KMS-11 (cell line): ENCODE measurements at regions not wholly inside any gene's neighbourhood (a gene's known extent, or its start where the extent isn't known, plus 50 kb on each side); places are given as distances from the start of the nearest gene placed in this dataset.

Experiments used
- H2AFZ ChIP-seq: fragments of 200-600 bp; sonication (generic); 2 replicates; pipeline ENCODE4 v1.6.1; 2016; ENCODE audit warnings: antibody characterized with exemption, mixed run types, low read depth
- H3K27ac ChIP-seq: fragments of 200-600 bp; sonication (generic); 2 replicates; pipeline ENCODE4 v1.6.1; 2016; ENCODE audit warnings: mild to moderate bottlenecking, mixed run types
- H3K27me3 ChIP-seq: fragments of 200-600 bp; sonication (generic); 2 replicates; pipeline ENCODE4 v1.6.1; 2017; ENCODE audit warnings: mild to moderate bottlenecking, low read depth, mixed run types, moderate library complexity; ENCODE audit not compliant: insufficient read depth
- H3K36me3 ChIP-seq: fragments of 200-600 bp; sonication (generic); 2 replicates; pipeline ENCODE4 v1.6.1; 2017; ENCODE audit warnings: mild to moderate bottlenecking, mixed run types; ENCODE audit not compliant: insufficient read depth
- H3K4me1 ChIP-seq: fragments of 200-600 bp; sonication (generic); 2 replicates; pipeline ENCODE4 v1.6.1; 2016; ENCODE audit warnings: mild to moderate bottlenecking, low read depth, mixed run types; ENCODE audit not compliant: poor library complexity, severe bottlenecking
- H3K4me2 ChIP-seq: fragments of 200-600 bp; sonication (generic); 2 replicates; pipeline ENCODE4 v1.7.0; 2016; ENCODE audit warnings: mild to moderate bottlenecking, mixed run types
- H3K4me3 ChIP-seq: fragments of 200-600 bp; sonication (generic); IDR thresholded peaks from 2 replicates; pipeline ENCODE4 v1.6.1; 2017; ENCODE audit warnings: low read depth, low read length, mixed read lengths; ENCODE audit not compliant: insufficient read depth
- H3K79me2 ChIP-seq: fragments of 200-600 bp; sonication (generic); 2 replicates; pipeline ENCODE4 v1.6.1; 2016; ENCODE audit warnings: low read depth, mixed run types; ENCODE audit not compliant: insufficient read depth
- H3K9ac ChIP-seq: fragments of 200-600 bp; sonication (generic); 2 replicates; pipeline ENCODE4 v1.6.1; 2016; ENCODE audit warnings: mild to moderate bottlenecking, mixed run types
- H4K20me1 ChIP-seq: fragments of 200-600 bp; sonication (generic); 2 replicates; pipeline ENCODE4 v1.6.1; 2016; ENCODE audit warnings: mild to moderate bottlenecking, mixed run types; ENCODE audit not compliant: insufficient read depth
- CTCF ChIP-seq: fragments of 200-600 bp; sonication (generic); conservative IDR thresholded peaks from 2 replicates; pipeline ENCODE4 v1.6.1; 2017; ENCODE audit warnings: low read depth, mild to moderate bottlenecking, antibody characterized with exemption, low read length, moderate library complexity, mixed read lengths

- no peak for TF ChIP-seq CTCF
- no peaks in the 10 kb centered on the region for H3K4me1 ChIP-seq
- peaks cover 4% of the 10 kb centered on the region; the same call in 1 of the 2 replicates for H3K27me3 ChIP-seq
- no peaks in the 10 kb centered on the region for H4K20me1 ChIP-seq
- no peak overlapping the region for H3K4me2 ChIP-seq
- no peak overlapping the region for H3K27ac ChIP-seq
- no peak overlapping the region for H3K4me3 ChIP-seq
- H3K36me3 ChIP-seq: no peaks in the 10 kb centered on the region
- no peak overlapping the region for H3K9ac ChIP-seq
- no peaks in the 10 kb centered on the region for H3K79me2 ChIP-seq
- no peak overlapping the region for H2AFZ ChIP-seq
Measured at GRCh38 chr20:37627767-37628130, 66.1 kb upstream of the CTNNBL1 start.

GRCh38 chr20:37627060-37627766 lies 66.6 kb upstream of the CTNNBL1 start:
- Histone ChIP-seq H3K4me1 (no peaks in the 10 kb centered on the region), H3K4me3 (no peak overlapping the region), H2AFZ (no peak overlapping the region), H4K20me1 (no peaks in the 10 kb centered on the region), H3K36me3 (no peaks in the 10 kb centered on the region), H3K79me2 (no peaks in the 10 kb centered on the region), H3K27me3 (peaks cover 4% of the 10 kb centered on the region; the same call in 1 of the 2 replicates), H3K27ac (no peak overlapping the region), H3K9ac (no peak overlapping the region), H3K4me2 (no peak overlapping the region)
- no peak for TF ChIP-seq CTCF

- Histone ChIP-seq H3K27ac (no peak overlapping the region), H3K4me1 (no peaks in the 10 kb centered on the region), H3K79me2 (no peaks in the 10 kb centered on the region), H2AFZ (no peak overlapping the region), H3K4me2 (no peak overlapping the region), H4K20me1 (no peaks in the 10 kb centered on the region), H3K9ac (no peak overlapping the region), H3K4me3 (no peak overlapping the region), H3K27me3 (peaks cover 4% of the 10 kb centered on the region; the same call in 1 of the 2 replicates), H3K36me3 (no peaks in the 10 kb centered on the region)
- no peak for TF ChIP-seq CTCF
Measured at GRCh38 chr20:37624963-37625362, 68.9 kb upstream of the CTNNBL1 start.

- H3K27ac ChIP-seq: no peak overlapping the region
- no peak overlapping the region for H3K9ac ChIP-seq
- H3K27me3 ChIP-seq: no peaks in the 10 kb centered on the region
- H3K4me1 ChIP-seq: no peaks in the 10 kb centered on the region
- H3K79me2 ChIP-seq: no peaks in the 10 kb centered on the region
- no peak for TF ChIP-seq CTCF
- H3K4me2 ChIP-seq: no peak overlapping the region
- H2AFZ ChIP-seq: no peak overlapping the region
- H3K4me3 ChIP-seq: no peak overlapping the region
- no peaks in the 10 kb centered on the region for H4K20me1 ChIP-seq
- H3K36me3 ChIP-seq: no peaks in the 10 kb centered on the region
Measured at GRCh38 chr20:37622728-37623127, 71.1 kb upstream of the CTNNBL1 start.
